GM23248 (cell line): ENCODE measurements at regions not wholly inside any gene's neighbourhood (a gene's known extent, or its start where the extent isn't known, plus 50 kb on each side); places are given as distances from the start of the nearest gene placed in this dataset.

Experiments
- DNase-seq: peaks from one replicate; pipeline ENCODE4 v3.0.0-alpha.2; 2015
- H2AFZ ChIP-seq: fragments of 200-600 bp; sonication (generic); 2 replicates; pipeline ENCODE4 v1.6.1; 2016; ENCODE audit warnings: antibody characterized with exemption
- H3F3A ChIP-seq: fragments of 200-600 bp; sonication (generic); 2 replicates; pipeline ENCODE4 v1.6.1; 2016; ENCODE audit warnings: mild to moderate bottlenecking, antibody characterized with exemption, mixed run types; ENCODE audit not compliant: insufficient read depth
- H3K27ac ChIP-seq: fragments of 200-600 bp; sonication (generic); 2 replicates; pipeline ENCODE4 v1.5.1; 2016; ENCODE audit warnings: mild to moderate bottlenecking
- H3K27me3 ChIP-seq: fragments of 200-600 bp; sonication (generic); replicated peaks from 2 replicates; pipeline ENCODE4 v1.6.1; 2016; ENCODE audit warnings: mild to moderate bottlenecking; ENCODE audit not compliant: insufficient read depth
- H3K36me3 ChIP-seq: fragments of 200-600 bp; sonication (generic); 2 replicates; pipeline ENCODE4 v1.6.1; 2016; ENCODE audit warnings: low read depth, mild to moderate bottlenecking
- H3K4me1 ChIP-seq: fragments of 200-600 bp; sonication (generic); 2 replicates; pipeline ENCODE4 v1.6.1; 2016; ENCODE audit warnings: mild to moderate bottlenecking; ENCODE audit not compliant: insufficient read depth
- H3K4me2 ChIP-seq: fragments of 200-600 bp; sonication (generic); one replicate; pipeline ENCODE4 v1.6.1; 2016; ENCODE audit warnings: mild to moderate bottlenecking; ENCODE audit not compliant: unreplicated experiment
- H3K4me3 ChIP-seq: fragments of 200-600 bp; sonication (generic); 2 replicates; pipeline ENCODE4 v1.5.1; 2016; ENCODE audit warnings: mild to moderate bottlenecking
- H3K79me2 ChIP-seq: fragments of 200-600 bp; sonication (generic); 2 replicates; pipeline ENCODE4 v1.6.1; 2016; ENCODE audit warnings: mild to moderate bottlenecking; ENCODE audit not compliant: insufficient read depth
- H3K9ac ChIP-seq: fragments of 200-600 bp; sonication (generic); 2 replicates; pipeline ENCODE4 v1.6.1; 2016; ENCODE audit warnings: mild to moderate bottlenecking
- H3K9me2 ChIP-seq: fragments of 200-600 bp; sonication (generic); 2 replicates; pipeline ENCODE4 v1.6.1; 2016; ENCODE audit warnings: mixed run types, mild to moderate bottlenecking, moderate library complexity; ENCODE audit not compliant: insufficient read depth
- H3K9me3 ChIP-seq: fragments of 200-600 bp; sonication (generic); one replicate; pipeline ENCODE4 v1.6.1; 2017; ENCODE audit warnings: low read depth
- H4K20me1 ChIP-seq: fragments of 200-600 bp; sonication (generic); 2 replicates; pipeline ENCODE4 v1.6.0; 2016; ENCODE audit not compliant: insufficient read depth
- EZH2 ChIP-seq: fragments of 200-600 bp; sonication (generic); IDR thresholded peaks from 2 replicates; pipeline ENCODE4 v1.6.1; 2018; ENCODE audit warnings: antibody characterized with exemption, mild to moderate bottlenecking; ENCODE audit not compliant: insufficient read depth, poor library complexity, severe bottlenecking
- EZH2phosphoT487 ChIP-seq: fragments of 200-600 bp; sonication (generic); IDR thresholded peaks from 2 replicates; pipeline ENCODE4 v1.6.1; 2018; ENCODE audit warnings: antibody characterized with exemption, moderate library complexity, mild to moderate bottlenecking, low read depth; ENCODE audit not compliant: insufficient read depth
- WGBS, 2 experiments: methylation state at CpG; one replicate each; pipeline ENCODE4 v1.1.6; 2015 to 2017; ENCODE audit warnings: low lambda C conversion rate in 2 of 2, low coverage in 1 of 2; ENCODE audit errors: missing lambda C conversion rate in 2 of 2; 5-methylcytosine and 5-hydroxymethylcytosine counted together
- in situ Hi-C: fragments of 300-500 bp; cut with MboI; formaldehyde crosslinking; loops from 2 replicates; pipeline ENCODE4 v1.15.0; 2020

DNA sequence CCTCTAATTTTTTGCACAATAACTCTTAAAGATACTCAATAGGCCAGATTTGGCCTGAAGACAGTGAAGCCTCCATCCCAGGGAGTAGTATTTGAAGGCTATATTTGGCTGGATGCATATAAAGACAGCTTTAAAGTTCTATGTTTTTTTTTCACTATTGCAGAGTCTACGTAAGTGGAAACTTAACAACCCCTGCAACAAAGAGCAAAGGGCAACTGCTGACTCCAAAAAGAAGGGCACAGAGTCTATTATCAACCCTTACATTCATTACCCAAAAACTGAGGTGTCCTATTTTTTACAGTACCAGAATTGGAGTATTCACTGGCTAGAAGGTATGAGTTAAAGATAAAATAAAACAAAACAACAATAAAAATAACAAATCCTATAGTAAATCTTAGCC, 329.8 kb upstream of the PKN2 start:
- H2AFZ ChIP-seq, result no peak overlapping the region
- H3K4me3 ChIP-seq, result no peak overlapping the region
- in situ Hi-C loops, result no loop called here
- H3K27me3 ChIP-seq, result no peaks in the 10 kb centered on the region
- no peak overlapping the region for H3K9ac ChIP-seq
- no peaks in the 10 kb centered on the region for H4K20me1 ChIP-seq
- no peaks in the 10 kb centered on the region for H3K9me2 ChIP-seq
- H3K27ac ChIP-seq, result no peak overlapping the region
- H3K36me3 ChIP-seq, result no peaks in the 10 kb centered on the region
- no peak for TF ChIP-seq EZH2phosphoT487
- DNase-seq, result no peak
- H3K79me2 ChIP-seq, result no peaks in the 10 kb centered on the region
- no peak overlapping the region for H3K4me2 ChIP-seq
- 50 to 63% methylated on average over 1 of the region's 1 CpG for WGBS, 2 experiments
- no peaks in the 10 kb centered on the region for H3K9me3 ChIP-seq
- H3F3A ChIP-seq, result no peaks in the 10 kb centered on the region
- no peaks in the 10 kb centered on the region for H3K4me1 ChIP-seq

DNA sequence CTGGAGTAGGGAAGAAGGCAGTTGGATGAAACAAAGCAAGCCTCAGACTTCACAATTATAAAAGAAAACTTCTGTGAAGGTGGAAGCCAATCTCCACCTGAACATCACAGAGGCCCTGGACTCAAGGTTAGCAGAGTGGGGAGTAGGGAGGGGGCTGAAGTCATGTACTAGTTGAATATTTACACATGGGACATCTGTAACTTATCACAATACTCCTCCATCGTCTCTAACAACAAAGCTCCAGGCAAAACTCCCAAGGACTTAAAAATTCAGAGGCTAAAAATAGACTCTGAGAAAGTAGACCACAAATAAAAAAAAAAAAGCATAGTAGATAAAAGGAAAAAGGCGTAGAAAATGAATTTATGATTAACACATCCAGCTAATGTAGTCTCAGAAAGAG, 326.3 kb upstream of the PKN2 start:
- no peaks in the 10 kb centered on the region for H3K9me2 ChIP-seq
- H3K9ac ChIP-seq, result no peak overlapping the region
- no peaks in the 10 kb centered on the region for H4K20me1 ChIP-seq
- no peaks in the 10 kb centered on the region for H3K27me3 ChIP-seq
- in situ Hi-C loops, result no loop called here
- no peaks in the 10 kb centered on the region for H3K79me2 ChIP-seq
- WGBS, 2 experiments, result 2 to 3% methylated on average over 2 of the region's 2 CpGs
- no peak overlapping the region for H3K27ac ChIP-seq
- H3K4me1 ChIP-seq, result no peaks in the 10 kb centered on the region
- H3K9me3 ChIP-seq, result no peaks in the 10 kb centered on the region
- DNase-seq, result peak; percentile 4
- H3K4me3 ChIP-seq, result no peak overlapping the region
- H3K4me2 ChIP-seq, result no peak overlapping the region
- H3F3A ChIP-seq, result no peaks in the 10 kb centered on the region
- no peaks in the 10 kb centered on the region for H3K36me3 ChIP-seq
- no peak overlapping the region for H2AFZ ChIP-seq
- TF ChIP-seq EZH2phosphoT487, result no peak
- TF ChIP-seq EZH2, result no peak

DNA sequence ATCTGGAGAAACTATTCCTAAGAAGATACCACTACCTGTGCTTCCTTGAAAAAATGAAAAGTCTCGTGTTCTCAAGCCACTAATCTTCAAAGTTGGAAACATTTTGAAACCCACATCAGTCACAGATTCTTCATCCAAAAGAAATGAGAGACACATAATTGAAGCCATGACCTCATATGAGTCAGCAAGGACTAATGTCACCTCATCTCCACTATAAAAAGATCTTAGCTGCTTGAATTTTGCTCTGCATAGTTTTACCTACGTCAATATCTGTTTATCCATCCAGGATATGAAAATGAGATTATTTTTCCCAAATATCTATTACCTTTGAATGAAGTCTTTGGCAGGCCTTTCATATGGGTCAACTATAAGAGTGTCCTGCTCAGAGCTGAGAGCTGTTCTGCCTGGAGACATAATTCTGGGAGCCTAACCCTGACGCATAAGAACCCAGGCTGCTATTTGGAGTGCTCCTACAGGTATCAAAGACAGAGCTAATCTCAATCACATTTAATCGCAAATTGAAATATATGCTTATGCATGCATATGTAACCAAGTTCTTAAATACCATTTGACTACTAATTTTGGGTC, 312.5 kb upstream of the PKN2 start:
- H3K79me2 ChIP-seq, result no peaks in the 10 kb centered on the region
- H3K36me3 ChIP-seq, result no peaks in the 10 kb centered on the region
- DNase-seq, result peak; percentile 6
- no peak overlapping the region for H3K4me2 ChIP-seq
- H3K27ac ChIP-seq, result no peak overlapping the region
- no peaks in the 10 kb centered on the region for H3F3A ChIP-seq
- H2AFZ ChIP-seq, result no peak overlapping the region
- H3K4me1 ChIP-seq, result no peaks in the 10 kb centered on the region
- H3K9me2 ChIP-seq, result no peaks in the 10 kb centered on the region
- H4K20me1 ChIP-seq, result no peaks in the 10 kb centered on the region
- H3K27me3 ChIP-seq, result no peaks in the 10 kb centered on the region
- H3K9ac ChIP-seq, result no peak overlapping the region
- in situ Hi-C loops, result no loop called here
- no peaks in the 10 kb centered on the region for H3K9me3 ChIP-seq
- WGBS, 2 experiments, result 74 to 75% methylated on average over 4 of the region's 4 CpGs
- no peak overlapping the region for H3K4me3 ChIP-seq
- TF ChIP-seq EZH2, result no peak
- TF ChIP-seq EZH2phosphoT487, result no peak

DNA sequence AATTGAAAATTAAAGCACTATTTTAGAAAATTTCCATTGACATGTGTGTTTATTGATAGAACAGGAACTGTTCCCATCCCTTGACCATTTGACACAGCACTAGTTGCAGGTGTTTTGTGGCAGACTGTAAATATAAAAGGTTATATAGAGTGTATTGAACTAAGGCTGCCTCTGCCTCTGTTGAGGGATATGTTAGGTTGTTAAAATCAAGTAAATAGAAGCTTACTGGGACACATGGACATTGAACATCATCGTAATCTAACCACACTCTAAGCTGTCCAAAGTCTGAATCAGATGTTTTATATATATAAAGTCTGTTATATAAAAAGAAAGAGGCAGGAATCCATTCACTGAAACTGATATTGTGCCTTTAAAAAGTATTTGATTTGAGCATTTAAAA, 308.1 kb upstream of the PKN2 start:
- WGBS, 2 experiments, result 63 to 67% methylated on average over 1 of the region's 1 CpG
- Histone ChIP-seq H3K27ac (no peak overlapping the region), H3K9ac (no peak overlapping the region), H3K4me1 (no peaks in the 10 kb centered on the region), H3F3A (no peaks in the 10 kb centered on the region), H3K9me2 (no peaks in the 10 kb centered on the region), H3K79me2 (no peaks in the 10 kb centered on the region), H3K36me3 (no peaks in the 10 kb centered on the region), H3K4me2 (no peak overlapping the region), H4K20me1 (no peaks in the 10 kb centered on the region), H3K9me3 (no peaks in the 10 kb centered on the region), H2AFZ (no peak overlapping the region), H3K4me3 (no peak overlapping the region), H3K27me3 (no peaks in the 10 kb centered on the region)
- no peak for DNase-seq
- in situ Hi-C loops, result no loop called here
- TF ChIP-seq EZH2phosphoT487 (no peak), EZH2 (no peak)

DNA sequence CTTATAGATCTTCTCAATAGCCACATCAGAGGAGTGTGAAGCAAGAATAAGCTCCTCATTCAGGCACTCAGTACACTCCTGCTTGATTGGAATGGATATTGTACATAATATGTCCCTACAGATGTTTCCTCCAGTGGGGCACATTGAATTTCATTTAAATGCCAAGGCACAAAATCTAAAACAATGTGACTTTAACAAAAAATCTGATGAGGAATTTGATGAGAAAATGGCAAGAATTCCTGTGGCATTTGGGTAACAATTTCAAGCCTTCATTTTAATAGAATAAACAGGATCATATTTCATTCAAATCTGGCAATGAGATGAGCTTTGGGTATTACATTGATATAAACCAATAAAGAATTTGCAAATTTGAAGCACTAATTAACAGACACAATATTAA, 307.7 kb upstream of the PKN2 start:
- in situ Hi-C loops, result no loop called here
- Histone ChIP-seq H3K9me2 (no peaks in the 10 kb centered on the region), H3K9ac (no peak overlapping the region)

More for the DNA sequence above, 307.7 kb upstream of the PKN2 start:
- H3K4me1 ChIP-seq, result no peaks in the 10 kb centered on the region
- no peaks in the 10 kb centered on the region for H3K36me3 ChIP-seq
- H3K79me2 ChIP-seq, result no peaks in the 10 kb centered on the region
- no peak overlapping the region for H2AFZ ChIP-seq
- no peaks in the 10 kb centered on the region for H3K9me3 ChIP-seq
- no peaks in the 10 kb centered on the region for H4K20me1 ChIP-seq
- no peak overlapping the region for H3K4me3 ChIP-seq
- H3F3A ChIP-seq, result no peaks in the 10 kb centered on the region
- no peaks in the 10 kb centered on the region for H3K27me3 ChIP-seq
- no peak for DNase-seq
- H3K4me2 ChIP-seq, result no peak overlapping the region
- no peak overlapping the region for H3K27ac ChIP-seq
- no peak for TF ChIP-seq EZH2phosphoT487
- no peak for TF ChIP-seq EZH2
